ENCODE measurements at regions not wholly inside any gene's neighbourhood (a gene's known extent, or its start where the extent isn't known, plus 50 kb on each side); places are given as distances from the start of the nearest gene placed in this dataset.

GRCh38 chr3:162521669-162522068 lies 1025.1 kb downstream of the OTOL1 start:
- TF ChIP-seq CREM (CRISPR knock-in tag; IDR thresholded peaks at IDR 0.05) (no peak), CREB1 (CRISPR knock-in tag; IDR thresholded peaks at IDR 0.05) (no peak), ZBTB21 (CRISPR knock-in tag; IDR thresholded peaks at IDR 0.05; ENCODE audit: borderline replicate concordance) (no peak), ZBTB43 (CRISPR knock-in tag; IDR thresholded peaks at IDR 0.05) (no peak), NR3C1 (CRISPR knock-in tag; conservative IDR thresholded peaks at IDR 0.05; ENCODE audit: low read depth) (no peak), TEAD1 (CRISPR knock-in tag; IDR thresholded peaks at IDR 0.05) (no peak)
- TF ChIP-seq, protein P1, sequence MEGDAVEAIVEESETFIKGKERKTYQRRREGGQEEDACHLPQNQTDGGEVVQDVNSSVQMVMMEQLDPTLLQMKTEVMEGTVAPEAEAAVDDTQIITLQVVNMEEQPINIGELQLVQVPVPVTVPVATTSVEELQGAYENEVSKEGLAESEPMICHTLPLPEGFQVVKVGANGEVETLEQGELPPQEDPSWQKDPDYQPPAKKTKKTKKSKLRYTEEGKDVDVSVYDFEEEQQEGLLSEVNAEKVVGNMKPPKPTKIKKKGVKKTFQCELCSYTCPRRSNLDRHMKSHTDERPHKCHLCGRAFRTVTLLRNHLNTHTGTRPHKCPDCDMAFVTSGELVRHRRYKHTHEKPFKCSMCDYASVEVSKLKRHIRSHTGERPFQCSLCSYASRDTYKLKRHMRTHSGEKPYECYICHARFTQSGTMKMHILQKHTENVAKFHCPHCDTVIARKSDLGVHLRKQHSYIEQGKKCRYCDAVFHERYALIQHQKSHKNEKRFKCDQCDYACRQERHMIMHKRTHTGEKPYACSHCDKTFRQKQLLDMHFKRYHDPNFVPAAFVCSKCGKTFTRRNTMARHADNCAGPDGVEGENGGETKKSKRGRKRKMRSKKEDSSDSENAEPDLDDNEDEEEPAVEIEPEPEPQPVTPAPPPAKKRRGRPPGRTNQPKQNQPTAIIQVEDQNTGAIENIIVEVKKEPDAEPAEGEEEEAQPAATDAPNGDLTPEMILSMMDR (IDR thresholded peaks at IDR 0.05) = no peak

All from WTC11 (cell line).